ENCODE measurements at regions not wholly inside any gene's neighbourhood (a gene's known extent, or its start where the extent isn't known, plus 50 kb on each side); places are given as distances from the start of the nearest gene placed in this dataset.

DNA sequence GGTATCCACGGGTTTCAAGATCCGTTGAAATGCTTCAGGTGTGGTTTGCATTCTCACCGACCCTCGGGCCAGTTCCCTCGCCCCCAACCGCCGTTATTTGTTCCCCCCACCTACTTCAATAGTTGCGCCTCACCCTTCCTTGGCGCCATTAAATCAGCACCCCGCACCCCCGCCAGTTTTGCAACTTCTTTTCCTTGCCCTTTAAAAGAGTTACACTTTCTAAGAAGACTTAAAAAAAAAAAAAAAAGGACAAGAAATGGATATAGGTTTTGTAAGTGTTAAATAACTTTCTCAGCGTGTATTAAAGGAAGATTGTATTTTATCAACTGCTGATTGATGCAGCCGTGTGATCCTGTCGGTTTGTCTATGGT, 87.2 kb downstream of the NR2F2 start:
- no peak for TF ChIP-seq CTCF (conservative IDR thresholded peaks at IDR 0.05; ENCODE audit: low read depth, low read length)
- H3K27me3 ChIP-seq (ENCODE audit: insufficient read depth, low read depth) = no peaks in the 10 kb centered on the region

GRCh38 chr15:96418146-96418545, 87.6 kb downstream of the NR2F2 start:
- TF ChIP-seq CTCF (conservative IDR thresholded peaks at IDR 0.05; ENCODE audit: low read depth, low read length) = no peak
- H2AFZ ChIP-seq (ENCODE audit: low read depth) = no peak overlapping the region
- no peaks in the 10 kb centered on the region for H4K20me1 ChIP-seq (ENCODE audit: insufficient read depth)
- no peak overlapping the region for H3K4me2 ChIP-seq
- H3K36me3 ChIP-seq (ENCODE audit: insufficient read depth) = no peaks in the 10 kb centered on the region
- H3K79me2 ChIP-seq (ENCODE audit: insufficient read depth, low read depth) = no peaks in the 10 kb centered on the region
- H3K4me3 ChIP-seq (IDR thresholded peaks at IDR 0.05; ENCODE audit: insufficient read depth, low read depth, low read length) = no peak overlapping the region
- no peak overlapping the region for H3K9ac ChIP-seq
- H3K4me1 ChIP-seq (ENCODE audit: low read depth, poor library complexity, severe bottlenecking) = peaks cover 42% of the 10 kb centered on the region
- no peaks in the 10 kb centered on the region for H3K27me3 ChIP-seq (ENCODE audit: insufficient read depth, low read depth)
- H3K27ac ChIP-seq = no peak overlapping the region

More for the DNA sequence above, 87.2 kb downstream of the NR2F2 start:
- Histone ChIP-seq H3K4me3 (IDR thresholded peaks at IDR 0.05; ENCODE audit: insufficient read depth, low read depth, low read length) (no peak overlapping the region), H3K4me2 (no peak overlapping the region), H4K20me1 (ENCODE audit: insufficient read depth) (no peaks in the 10 kb centered on the region), H2AFZ (ENCODE audit: low read depth) (no peak overlapping the region), H3K27ac (no peak overlapping the region), H3K36me3 (ENCODE audit: insufficient read depth) (no peaks in the 10 kb centered on the region), H3K79me2 (ENCODE audit: insufficient read depth, low read depth) (no peaks in the 10 kb centered on the region), H3K4me1 (ENCODE audit: low read depth, poor library complexity, severe bottlenecking) (peaks cover 41% of the 10 kb centered on the region), H3K9ac (no peak overlapping the region)

DNA sequence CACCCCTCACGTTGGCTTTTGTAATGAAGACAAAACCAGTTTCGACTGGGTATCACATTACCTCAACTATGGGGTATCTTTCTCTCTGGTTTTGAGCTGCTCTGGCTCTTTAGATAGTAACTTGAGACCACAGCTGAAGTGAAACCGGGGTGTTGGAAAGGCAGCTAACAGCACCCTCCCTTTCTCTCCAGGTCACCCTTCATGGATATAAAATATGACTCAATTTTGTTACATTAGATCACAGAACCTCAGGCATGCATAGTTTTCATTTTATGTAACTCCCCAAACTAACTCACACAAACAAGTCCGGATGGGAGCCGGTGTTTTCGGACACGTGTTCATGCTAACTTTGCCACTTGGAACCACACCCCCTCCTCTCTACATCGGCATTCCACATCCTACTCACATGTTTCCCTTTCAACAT, 90.7 kb downstream of the NR2F2 start:
- peak overlapping the region; percentile 82 for H3K4me2 ChIP-seq
- no peaks in the 10 kb centered on the region for H3K36me3 ChIP-seq (ENCODE audit: insufficient read depth)
- no peak overlapping the region for H3K4me3 ChIP-seq (IDR thresholded peaks at IDR 0.05; ENCODE audit: insufficient read depth, low read depth, low read length)
- H3K79me2 ChIP-seq (ENCODE audit: insufficient read depth, low read depth) = no peaks in the 10 kb centered on the region
- peaks cover 42% of the 10 kb centered on the region for H3K4me1 ChIP-seq (ENCODE audit: low read depth, poor library complexity, severe bottlenecking)
- TF ChIP-seq CTCF (conservative IDR thresholded peaks at IDR 0.05; ENCODE audit: low read depth, low read length) = no peak
- H3K9ac ChIP-seq = no peak overlapping the region
- peak overlapping the region; percentile 2; the same call in 1 of the 2 replicates for H3K27ac ChIP-seq
- no peaks in the 10 kb centered on the region for H3K27me3 ChIP-seq (ENCODE audit: insufficient read depth, low read depth)
- no peak overlapping the region for H2AFZ ChIP-seq (ENCODE audit: low read depth)
- no peaks in the 10 kb centered on the region for H4K20me1 ChIP-seq (ENCODE audit: insufficient read depth)

DNA sequence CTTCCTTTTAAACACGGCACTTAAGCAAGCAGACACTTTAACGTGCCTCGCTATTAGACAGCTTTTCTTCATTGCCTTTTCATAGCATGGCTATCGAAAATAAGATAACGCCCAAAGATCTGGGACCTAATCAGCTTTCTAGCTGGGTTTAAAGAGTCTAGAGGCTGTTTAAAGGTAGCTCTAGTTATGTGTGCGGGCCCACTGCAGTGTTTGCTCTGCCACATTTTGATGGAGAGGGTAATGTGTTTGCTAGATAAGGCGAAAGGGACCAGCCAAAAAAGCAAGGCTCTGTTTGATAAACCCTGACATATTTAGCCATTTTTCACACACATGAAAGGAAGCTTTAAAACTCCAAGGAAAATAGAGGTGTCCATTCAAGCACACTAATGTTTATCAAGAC, 91.6 kb downstream of the NR2F2 start:
- H3K36me3 ChIP-seq (ENCODE audit: insufficient read depth) = no peaks in the 10 kb centered on the region
- H2AFZ ChIP-seq (ENCODE audit: low read depth) = no peak overlapping the region
- H3K27me3 ChIP-seq (ENCODE audit: insufficient read depth, low read depth) = no peaks in the 10 kb centered on the region
- H3K27ac ChIP-seq = no peak overlapping the region
- peak overlapping the region; percentile 82; the same call in 1 of the 2 replicates for H3K4me2 ChIP-seq
- no peak overlapping the region for H3K9ac ChIP-seq
- H4K20me1 ChIP-seq (ENCODE audit: insufficient read depth) = no peaks in the 10 kb centered on the region
- peaks cover 42% of the 10 kb centered on the region for H3K4me1 ChIP-seq (ENCODE audit: low read depth, poor library complexity, severe bottlenecking)
- H3K79me2 ChIP-seq (ENCODE audit: insufficient read depth, low read depth) = no peaks in the 10 kb centered on the region
- TF ChIP-seq CTCF (conservative IDR thresholded peaks at IDR 0.05; ENCODE audit: low read depth, low read length) = no peak
- H3K4me3 ChIP-seq (IDR thresholded peaks at IDR 0.05; ENCODE audit: insufficient read depth, low read depth, low read length) = no peak overlapping the region

All from KMS-11 (cell line).